HK-2 (cell line): ENCODE measurements at regions not wholly inside any gene's neighbourhood (a gene's known extent, or its start where the extent isn't known, plus 50 kb on each side); places are given as distances from the start of the nearest gene placed in this dataset.
"Not testable (repeated sequence)": the region's sequence is repeated elsewhere in the genome, so short reads cannot be mapped to it uniquely, and the experiment has no call there.

ENCODE experiments used
- DNase-seq: peaks from one replicate; pipeline ENCODE4 v3.0.0-alpha.2; 2018; ENCODE audit not compliant: unreplicated experiment

DNA sequence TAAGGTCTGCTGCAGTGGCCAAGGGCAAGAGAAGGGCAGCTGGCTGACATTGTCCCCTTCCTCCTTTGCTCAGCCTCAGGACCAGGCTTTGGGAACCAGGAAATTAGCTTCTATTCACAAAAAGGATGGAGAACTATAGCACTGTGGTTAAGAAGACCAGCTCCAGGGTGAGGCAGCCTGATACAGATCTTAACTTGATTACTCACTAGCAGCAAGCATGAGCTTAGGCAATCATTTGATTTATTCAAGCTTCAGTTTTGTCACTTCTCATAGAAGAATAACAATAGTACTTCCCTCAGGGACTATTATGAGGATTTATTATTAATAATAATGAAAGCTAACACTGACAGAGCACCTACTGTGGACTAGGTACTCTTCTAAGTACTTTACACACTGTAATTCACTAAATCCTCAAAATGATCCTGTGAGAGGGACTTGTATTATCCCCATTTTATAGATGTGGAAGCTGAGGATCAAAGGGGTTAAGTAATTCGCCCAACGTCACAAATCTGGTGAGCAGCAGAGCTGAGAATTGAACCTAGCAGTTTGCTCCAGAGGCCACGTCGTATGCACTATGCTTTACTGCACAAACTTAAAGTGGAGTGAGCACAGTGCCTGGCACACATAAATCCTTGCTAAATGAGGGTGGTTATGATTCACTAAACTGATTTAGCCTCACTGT is 130.4 kb upstream of the PAK3 start:
- no peak for DNase-seq

DNA sequence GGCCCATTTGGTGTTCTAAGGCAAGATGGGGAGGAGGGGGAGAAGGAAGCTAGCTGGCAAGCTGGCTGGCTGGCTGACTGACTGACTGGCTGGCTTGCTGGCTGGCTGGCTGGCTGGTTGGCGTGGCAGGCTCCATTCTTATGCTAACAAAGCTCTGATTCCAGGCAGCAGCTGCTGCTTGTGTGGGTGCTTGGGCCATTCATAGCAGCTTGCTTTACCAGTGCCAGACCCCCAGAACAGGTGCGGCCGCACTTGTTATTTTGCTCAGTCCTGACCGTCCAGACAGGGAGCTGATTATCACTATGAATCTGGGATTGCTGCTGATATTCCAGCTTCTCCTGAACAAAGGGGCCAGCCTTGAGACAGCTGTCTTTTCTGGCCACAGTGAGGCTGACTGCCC is 131.2 kb upstream of the PAK3 start:
- no peak for DNase-seq

DNA sequence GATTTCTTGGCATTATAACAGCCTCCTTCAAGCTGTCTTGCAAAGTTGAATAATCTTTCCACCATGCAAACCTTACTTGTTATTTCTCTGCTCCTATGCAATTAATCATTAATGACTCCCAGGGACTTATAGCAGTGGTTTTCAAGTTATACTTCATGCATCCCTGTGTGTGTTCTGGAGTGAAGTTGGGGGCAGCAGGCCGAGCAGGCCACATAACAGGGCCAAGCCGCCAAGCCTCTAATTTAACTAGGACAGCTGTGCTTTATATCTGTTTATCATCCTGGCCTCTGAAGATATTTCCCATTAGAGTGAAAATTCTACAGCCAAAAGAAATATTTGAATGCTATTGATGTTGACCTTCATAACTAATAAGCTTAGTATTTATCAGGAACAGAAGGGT is 133.5 kb upstream of the PAK3 start:
- no peak for DNase-seq

DNA sequence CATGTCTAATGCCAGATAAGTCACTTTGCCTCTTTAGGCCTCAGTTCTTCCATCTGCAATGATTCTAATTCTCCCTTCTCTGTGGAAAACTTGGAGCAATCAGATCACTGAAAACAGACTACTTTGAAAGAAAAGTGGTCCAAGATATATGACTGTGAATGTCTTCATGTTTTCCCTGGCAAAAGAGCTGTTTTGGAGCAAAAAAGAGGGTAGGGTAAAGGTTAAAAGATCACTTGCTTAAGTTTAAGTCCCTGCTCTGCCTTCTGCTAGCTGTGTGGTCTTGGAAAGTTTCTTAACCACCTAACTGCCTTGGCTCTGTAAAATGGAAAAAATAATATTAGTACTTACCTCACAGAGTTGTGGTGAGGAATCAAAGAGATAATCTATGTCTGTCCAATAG is 140.3 kb upstream of the PAK3 start:
- no peak for DNase-seq

DNA sequence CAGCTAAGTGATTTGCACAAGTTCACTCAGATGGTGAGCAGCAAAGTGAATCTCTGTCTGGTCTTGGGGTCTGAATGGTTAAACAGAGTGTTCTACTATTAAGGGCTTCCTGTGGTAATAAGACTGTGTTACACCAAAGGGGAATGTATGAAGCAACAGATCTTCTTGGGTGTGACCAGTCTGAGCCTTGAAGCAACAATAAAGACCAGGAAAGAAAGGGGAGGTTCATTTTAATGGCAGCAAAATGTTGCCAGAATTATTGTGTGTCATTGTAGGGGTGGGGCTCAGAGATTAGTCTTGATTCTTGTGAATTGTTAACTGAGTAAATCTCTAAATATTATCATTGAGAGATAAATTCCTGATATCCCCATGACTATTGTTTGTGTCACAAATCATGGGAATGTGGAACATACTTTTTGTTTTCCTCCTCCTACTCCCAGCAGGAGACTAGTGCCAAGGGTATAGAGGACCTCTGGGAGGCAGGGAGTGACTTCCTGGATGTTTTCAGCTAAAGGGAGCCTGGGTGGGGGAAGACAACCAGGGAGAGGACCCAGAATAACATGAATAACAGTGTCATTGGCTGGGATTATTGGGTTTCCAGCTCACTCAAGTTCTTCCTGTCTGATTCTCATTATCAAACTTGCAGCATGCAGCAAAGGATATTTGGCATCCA is 141.4 kb upstream of the PAK3 start:
- DNase-seq: no peak

DNA sequence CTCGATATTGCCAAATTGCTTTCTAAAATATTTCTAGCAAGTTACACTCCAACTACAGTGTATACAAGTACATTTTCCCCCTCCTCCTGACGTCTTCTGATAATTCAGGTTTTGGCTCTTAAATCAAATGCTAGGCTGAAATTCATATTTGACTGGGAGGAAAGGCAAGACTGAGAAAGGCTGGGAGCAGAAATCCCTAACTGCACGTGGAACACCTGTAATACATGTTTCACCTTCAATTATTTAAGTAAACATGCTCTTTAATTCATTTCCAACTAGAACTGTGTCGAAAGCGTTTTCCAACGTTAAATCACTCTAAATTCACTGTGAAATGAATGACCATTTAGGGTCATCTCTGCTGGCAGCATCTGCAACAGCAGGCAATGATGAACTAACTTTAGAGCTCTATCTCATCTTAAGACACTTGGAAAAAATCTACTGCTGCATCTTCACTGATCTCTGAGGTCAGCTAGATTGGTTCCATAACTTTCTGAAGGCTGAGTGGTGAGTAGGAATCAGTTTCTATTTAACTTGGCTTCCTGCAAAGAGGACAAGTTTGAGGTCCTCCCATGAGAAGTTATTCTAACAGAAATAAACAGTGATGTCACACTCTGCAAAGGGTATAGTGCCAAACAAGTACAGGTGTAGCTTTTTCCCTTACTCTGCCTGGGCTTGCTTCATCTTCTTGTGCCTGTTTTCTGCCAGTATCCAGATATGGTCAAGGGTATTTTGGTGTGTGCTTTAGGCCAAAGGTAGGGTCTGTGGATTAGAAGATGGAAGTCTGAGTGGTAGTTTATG is 144.3 kb upstream of the PAK3 start:
- DNase-seq: no peak

DNA sequence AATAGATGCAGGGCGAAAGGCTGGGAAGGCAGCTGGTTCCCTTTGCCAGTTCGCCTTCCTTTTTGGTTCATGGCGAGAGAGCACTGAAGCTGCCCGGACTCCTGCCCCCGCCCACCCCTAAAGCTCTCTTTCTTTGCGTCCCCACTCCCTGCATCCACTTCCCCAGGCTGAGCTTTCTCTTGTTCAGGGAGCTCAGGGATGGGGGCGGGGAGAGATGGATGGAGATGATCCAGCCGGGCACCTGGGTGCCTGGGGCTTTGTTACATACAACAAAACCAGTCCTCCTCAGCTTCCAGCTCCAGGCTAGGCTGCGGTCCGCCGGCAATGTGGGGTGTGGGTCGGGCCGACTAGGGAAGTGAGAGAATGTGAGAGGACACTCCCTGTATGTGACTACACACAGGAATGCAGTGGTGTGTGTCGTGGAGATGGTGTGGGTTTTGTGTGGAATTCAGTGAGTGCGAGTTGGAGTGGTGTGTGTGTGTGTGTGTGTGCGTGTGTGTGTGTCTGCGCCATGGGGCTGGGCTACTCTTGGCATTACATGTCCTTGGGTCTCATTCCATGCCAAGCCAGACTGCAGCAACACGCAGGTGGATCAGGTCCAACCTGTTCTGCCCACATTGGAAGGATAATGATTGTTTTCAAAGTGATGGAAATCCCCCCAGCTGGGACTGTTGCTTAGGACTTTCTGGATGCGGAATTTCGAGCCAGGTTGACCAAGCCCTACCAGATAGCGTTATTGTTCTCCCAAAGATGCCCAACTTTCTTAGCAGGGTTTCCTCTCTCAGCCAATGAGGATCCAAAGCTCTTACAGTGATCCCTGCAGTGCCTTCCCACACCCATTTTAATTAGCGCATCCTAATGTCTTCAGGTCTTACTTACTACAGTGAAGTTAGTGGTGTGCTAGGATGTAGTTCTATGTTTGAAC is 149.4 kb upstream of the CHRDL1 start:
- no peak for DNase-seq

DNA sequence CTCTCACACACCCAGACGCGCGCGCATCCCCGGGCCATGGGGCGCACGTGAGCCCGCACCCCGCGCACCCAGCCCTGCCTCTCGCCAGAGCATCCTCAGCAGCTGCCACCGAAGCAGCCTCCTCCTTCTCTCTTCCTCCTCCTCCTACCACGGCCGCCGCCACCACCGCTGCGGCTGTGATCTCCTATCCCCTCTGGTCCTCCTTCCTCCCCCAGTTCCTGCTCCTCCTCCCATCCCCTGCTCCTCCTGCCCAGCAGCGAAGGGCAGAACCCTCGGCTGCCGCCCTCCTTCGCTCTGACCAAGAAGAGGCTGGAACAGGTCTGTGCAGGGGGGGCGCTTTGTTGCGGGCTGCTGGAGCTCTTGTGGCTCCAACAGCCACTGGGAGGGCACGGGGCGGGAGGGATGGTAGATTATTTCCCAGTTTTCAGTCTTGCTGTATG is 148.7 kb upstream of the CHRDL1 start:
- DNase-seq: no peak

DNA sequence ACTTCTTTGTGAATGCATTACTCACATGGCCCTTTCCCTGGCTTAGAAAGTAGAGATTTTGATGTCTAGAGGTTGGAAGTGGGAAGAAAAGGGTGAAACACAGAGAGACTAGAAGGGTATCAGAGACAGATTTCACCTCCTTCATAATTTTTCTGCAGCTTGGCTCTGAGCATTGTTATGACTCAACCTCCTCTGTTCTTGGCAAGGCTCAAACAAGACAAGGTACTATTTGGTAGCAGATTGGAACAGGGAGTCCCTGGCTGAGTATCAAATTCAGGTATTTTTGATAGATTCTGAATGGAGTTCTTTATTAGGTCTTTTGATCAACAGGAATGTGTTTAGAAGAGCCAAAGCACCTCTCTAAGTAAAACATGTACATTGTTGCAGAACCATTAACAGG is 146.3 kb upstream of the CHRDL1 start:
- no peak for DNase-seq

DNA sequence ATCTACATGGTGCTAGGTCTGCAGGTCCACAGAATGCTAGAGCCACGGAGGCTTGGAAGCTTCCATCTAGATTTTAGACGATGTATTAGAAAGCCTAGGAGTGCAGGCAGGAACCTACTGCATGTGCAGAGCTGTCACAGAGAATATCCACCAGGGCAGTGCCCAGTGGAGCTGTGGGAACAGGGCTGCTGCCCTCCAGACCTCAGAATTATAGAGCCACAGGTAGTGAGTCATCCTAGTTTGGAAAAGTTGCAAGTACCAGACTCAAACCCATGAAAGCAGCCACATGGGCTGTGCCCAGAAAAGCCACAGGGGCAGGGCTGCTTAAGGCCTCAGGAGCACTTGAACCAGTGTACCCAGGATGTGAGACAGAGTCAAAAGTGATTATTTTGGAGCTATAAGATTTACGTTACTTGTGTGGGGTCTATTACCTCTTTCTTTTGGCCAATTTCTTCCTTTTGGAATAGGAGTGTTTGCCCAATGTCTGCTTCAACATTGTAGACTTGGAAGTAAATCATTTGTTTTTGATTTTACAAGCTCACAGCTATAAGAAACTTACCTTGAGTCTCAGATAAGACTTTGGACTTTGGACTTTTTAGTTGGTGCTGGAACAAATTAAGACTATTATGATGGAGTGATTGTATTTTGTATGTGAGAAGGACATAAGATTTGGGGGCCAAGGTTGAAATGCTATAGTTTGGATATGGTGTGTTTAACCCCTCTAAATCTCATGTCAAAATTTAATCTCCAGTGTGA is 143.5 kb upstream of the CHRDL1 start:
- DNase-seq: no peak

DNA sequence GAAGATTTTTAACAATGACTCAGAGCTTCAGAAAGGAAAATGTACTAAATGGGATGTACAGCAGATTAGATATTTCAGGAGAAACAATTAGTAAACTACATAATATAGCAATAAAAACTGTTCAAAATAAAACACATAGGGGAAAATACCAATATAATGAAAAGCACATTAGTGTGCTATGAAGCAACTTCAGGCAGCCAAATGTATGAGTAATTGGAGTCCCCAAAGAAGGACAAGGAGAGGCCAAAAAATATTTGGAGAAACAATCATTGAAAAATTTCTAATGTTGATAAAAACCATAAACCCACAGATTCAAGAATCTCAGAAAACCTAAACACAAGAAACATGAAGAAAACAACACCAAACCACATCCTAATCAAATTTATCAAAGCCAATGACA is 129.3 kb upstream of the CHRDL1 start:
- DNase-seq: no peak

DNA sequence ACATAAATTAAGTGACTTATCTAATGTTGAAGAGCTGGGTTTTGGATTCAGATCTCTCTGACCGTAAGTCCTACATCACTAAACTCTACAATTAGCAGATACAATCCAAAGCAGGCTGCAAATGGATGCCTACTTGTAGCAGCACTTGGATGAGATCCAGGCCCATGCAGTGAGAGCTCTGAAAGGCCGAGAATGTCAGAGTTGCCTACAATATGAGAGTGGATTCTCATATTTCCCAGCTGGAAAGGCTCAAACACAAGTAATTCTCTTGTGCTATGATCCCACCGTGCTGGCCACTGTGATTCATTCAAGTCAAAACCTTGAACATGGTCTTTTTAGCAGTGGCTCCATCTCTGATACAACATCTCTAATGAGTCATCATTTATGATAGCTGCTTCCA is 125.4 kb upstream of the CHRDL1 start:
- no peak for DNase-seq

DNA sequence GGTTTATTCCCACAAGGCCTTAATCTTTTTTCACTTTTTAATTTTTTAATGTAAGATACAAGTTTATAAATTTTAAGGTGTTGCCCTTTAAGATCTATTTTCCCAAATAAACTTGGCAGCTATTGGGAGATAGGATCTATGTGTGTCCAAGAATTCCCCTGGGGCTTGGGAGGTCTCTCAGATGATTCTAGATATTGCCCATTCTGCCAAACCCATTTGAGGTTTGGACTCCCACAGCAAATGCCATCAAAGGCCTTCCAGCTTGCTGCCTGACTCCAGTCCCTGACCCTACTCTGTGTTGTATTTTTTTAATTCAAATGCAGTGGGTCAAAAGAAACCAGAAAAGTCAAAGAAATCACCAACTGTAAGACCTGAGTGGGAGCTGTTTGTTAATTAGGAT is 120.0 kb upstream of the CHRDL1 start:
- no peak for DNase-seq

DNA sequence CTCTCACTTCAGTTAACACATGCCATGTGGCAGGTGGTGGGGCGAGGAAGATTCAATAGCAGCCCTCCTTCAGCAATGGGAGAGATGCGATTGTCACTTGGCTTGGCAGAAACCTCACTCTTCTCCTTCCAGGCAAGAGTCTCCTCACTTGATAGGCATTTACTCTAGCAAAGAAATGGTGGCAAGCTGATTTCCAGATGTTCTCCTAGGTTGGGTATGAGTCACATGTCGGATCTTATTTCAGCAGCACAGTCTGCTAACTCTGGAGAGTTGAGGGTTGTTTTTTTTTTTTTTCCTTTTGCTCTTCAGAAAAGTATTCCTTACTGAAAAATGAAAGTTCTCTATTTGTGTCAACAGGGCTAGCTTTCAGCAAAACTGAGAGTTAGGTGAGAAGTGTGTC is 119.5 kb upstream of the CHRDL1 start:
- no peak for DNase-seq

DNA sequence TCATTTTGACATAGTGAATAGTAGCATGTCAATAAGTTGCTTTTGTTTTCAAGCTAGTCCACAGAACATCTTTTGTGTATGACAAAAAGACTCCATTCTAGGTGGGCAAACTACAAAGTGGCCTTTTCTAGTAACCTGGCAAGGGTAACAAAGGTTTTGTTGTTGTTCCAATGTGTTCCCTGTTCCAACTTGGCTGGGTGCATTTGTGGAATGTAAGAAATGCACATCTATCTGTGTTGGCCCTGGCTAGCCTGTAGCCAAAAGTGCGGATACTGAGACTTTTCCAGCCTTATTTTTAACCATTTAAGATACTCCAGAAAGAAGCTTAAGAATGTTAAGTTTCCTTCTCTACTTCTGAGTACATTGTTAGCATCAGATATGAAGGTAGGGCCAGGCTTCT is 118.7 kb upstream of the CHRDL1 start:
- DNase-seq: no peak

DNA sequence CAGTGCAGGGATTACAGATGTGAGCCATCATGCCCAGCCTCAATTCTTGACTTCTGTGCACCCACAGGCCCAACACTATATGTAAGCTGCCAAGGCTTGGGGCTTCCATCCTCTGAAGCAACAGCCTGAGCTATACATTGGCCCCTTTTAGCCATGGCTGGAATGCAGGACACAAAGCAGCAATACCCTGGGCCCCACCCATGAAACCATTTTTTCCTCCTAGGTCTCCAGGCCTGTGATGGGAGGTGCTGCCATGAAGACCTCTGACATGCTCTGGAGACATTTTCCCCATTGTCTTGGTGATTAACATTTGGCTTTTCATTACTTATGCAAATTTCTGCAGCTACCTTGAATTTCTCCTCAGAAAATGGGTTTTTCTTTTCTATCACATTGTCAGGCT is 109.1 kb upstream of the CHRDL1 start:
- not testable (repeated sequence) for DNase-seq

DNA sequence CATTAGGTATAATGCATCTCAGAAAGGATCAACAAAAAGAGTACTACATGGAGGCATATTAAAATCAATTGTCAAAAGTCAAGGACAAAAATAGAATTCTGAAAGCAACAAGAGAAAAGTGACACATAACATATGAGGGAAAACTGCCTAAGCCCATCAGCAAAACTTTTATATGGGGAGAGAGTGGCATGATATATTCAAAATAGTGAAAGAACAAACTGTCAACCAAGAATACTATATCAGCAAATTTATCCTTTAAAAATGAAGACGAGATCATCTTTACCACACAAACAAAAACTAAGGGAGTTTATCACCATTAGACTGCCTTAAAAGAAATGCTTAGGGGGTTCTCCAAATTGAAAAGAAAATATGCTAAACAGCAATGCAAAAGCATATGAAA is 86.4 kb upstream of the CHRDL1 start:
- no peak for DNase-seq

DNA sequence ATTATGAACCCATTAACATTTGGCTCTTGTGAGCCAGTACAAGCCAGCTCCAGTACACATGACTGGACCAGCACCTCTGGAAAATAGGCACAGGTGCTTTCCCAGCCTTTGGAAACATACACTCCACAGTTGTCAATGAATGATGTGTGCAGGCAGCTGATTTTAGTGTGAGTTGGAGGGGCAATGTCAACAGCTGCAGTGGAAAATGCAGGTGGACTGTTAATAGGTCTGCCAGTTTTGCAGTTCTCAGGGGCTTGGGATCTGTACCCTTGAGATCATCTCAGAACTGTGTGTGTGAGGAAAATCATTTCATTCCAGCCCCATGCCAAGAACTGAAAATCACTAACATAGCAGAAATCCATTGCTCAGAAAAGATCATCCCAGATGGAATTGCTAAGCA is 81.7 kb upstream of the CHRDL1 start:
- DNase-seq: no peak

DNA sequence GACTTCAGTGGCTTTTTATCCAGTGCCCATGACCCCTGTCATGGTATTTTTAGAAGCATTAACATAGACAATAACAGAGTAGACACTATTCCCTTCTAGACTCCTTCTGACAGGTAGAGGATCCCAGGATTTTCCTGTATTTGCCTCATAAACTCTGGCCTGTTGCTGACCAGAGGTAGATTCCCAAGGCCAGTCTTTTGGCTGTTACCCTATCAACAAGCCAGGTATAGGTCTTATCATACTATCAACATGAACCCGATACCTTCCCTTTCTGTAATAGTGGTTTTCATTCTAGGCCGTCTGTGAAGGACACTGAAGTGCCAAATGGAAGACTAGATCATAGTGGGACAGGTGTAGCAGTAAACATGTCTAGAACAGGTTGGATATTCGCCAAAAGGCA is 76.2 kb upstream of the CHRDL1 start:
- DNase-seq: no peak

DNA sequence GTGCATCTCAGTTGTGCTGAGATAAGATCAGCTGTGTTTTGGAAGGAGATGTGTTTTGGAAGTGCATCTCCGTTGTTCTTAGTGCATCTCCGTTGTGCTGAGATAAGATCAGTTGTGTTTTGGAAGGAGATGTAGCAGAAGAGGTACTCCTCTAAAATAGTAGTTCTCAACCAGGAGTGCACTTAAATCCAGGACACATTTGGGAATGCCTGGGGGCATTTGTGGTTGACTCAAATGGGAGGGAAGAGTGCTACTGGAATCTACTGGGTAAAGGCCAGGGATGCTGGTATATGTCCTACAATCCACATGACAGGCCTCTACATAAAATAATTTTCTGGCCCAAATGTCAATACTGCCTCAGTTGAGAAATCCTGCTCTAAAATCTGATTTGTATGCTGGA is 70.8 kb upstream of the CHRDL1 start:
- DNase-seq: no peak

DNA sequence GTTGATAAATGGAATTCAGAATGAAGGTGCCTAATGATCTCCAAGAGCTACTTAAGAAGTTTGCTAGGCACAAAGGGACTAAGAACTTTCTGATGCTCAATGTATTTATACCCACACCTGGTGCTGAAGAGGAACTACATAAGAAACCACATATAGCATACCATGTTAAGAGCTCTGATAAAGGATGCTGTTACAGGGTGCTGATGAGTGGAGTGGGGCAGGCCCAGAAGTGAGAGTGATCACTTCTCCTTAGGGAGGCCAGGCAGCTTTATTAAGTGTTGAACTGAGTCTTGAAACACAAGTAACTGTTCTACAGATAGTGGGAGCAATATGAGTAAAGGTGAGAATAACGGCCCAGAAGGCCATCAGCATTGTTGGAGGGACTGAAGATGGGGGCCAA is 68.3 kb upstream of the CHRDL1 start:
- no peak for DNase-seq
